Tibial nerve (tissue), 4 donors: ENCODE measurements at regions not wholly inside any gene's neighbourhood (a gene's known extent, or its start where the extent isn't known, plus 50 kb on each side); places are given as distances from the start of the nearest gene placed in this dataset.

Experiments
- DNase-seq, 2 donors: peaks; one replicate each; pipeline ENCODE4 v3.0.0-alpha.2; 2019; ENCODE audit warnings: low spot score in 2 of 2
- H3K27ac ChIP-seq, 4 donors: fragments of 200-600 bp; sonication (generic) in 3 of 4; one replicate each; pipeline ENCODE4 v1.5.1; 2017 to 2019; ENCODE audit warnings: mild to moderate bottlenecking in 1 of 4
- H3K27me3 ChIP-seq, 2 donors: fragments of 200-600 bp; sonication (generic) in 1 of 2; one replicate each; pipeline versions ENCODE4 v1.5.1 to v1.6.0; 2017 to 2019
- H3K36me3 ChIP-seq, 3 donors: fragments of 200-600 bp; sonication (generic); one replicate each; pipeline ENCODE4 v1.5.1; 2018 to 2019
- H3K4me1 ChIP-seq, 4 donors: fragments of 200-600 bp; sonication (generic) in 3 of 4; one replicate each; pipeline ENCODE4 v1.5.1; 2017 to 2019
- H3K4me3 ChIP-seq, 4 donors: fragments of 200-600 bp; sonication (generic) in 3 of 4; one replicate each; pipeline ENCODE4 v1.5.1; 2017 to 2019; ENCODE audit warnings: mild to moderate bottlenecking in 1 of 4, moderate library complexity in 1 of 4
- H3K9me3 ChIP-seq, 4 donors: fragments of 200-600 bp; sonication (generic) in 3 of 4; one replicate each; pipeline ENCODE4 v1.5.1; 2017 to 2019
- EP300 ChIP-seq, 2 donors: sonication (generic); formaldehyde crosslinking; IDR thresholded peaks; one replicate each; pipeline ENCODE4 v1.6.1; 2017; ENCODE audit warnings: antibody characterized with exemption in 2 of 2, mild to moderate bottlenecking in 1 of 2
- POLR2A ChIP-seq, 2 donors: fragments of 450-650 bp; IDR thresholded peaks; one replicate each; pipeline ENCODE4 v1.6.1; 2017; ENCODE audit warnings: antibody characterized with exemption in 2 of 2, mild to moderate bottlenecking in 2 of 2, moderate library complexity in 2 of 2
- WGBS, 2 donors: methylation state at CpG; one replicate each; pipeline ENCODE4 v1.1.5; 2018; 5-methylcytosine and 5-hydroxymethylcytosine counted together
- TF ChIP-seq, protein P1 (sequence below), 5 experiments: fragments of 200-600 bp in 3 of 5; fragments of 450-650 bp in 2 of 5; sonication (generic) in 3 of 5; IDR thresholded peaks; one replicate each; pipeline ENCODE4 v1.5.1; 2016 to 2019; ENCODE audit warnings: antibody characterized with exemption in 5 of 5, mild to moderate bottlenecking in 3 of 5, moderate library complexity in 2 of 5

GRCh38 chr16:51359141-51359955 lies 208.3 kb upstream of the SALL1 start:
- WGBS, 2 donors: 36 to 47% methylated on average over 14 to 16 of the region's 17 CpGs
- no peak for TF ChIP-seq POLR2A (IDR thresholded peaks at IDR 0.05)
- TF ChIP-seq, protein P1, sequence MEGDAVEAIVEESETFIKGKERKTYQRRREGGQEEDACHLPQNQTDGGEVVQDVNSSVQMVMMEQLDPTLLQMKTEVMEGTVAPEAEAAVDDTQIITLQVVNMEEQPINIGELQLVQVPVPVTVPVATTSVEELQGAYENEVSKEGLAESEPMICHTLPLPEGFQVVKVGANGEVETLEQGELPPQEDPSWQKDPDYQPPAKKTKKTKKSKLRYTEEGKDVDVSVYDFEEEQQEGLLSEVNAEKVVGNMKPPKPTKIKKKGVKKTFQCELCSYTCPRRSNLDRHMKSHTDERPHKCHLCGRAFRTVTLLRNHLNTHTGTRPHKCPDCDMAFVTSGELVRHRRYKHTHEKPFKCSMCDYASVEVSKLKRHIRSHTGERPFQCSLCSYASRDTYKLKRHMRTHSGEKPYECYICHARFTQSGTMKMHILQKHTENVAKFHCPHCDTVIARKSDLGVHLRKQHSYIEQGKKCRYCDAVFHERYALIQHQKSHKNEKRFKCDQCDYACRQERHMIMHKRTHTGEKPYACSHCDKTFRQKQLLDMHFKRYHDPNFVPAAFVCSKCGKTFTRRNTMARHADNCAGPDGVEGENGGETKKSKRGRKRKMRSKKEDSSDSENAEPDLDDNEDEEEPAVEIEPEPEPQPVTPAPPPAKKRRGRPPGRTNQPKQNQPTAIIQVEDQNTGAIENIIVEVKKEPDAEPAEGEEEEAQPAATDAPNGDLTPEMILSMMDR (IDR thresholded peaks at IDR 0.05): no peak
- no peak for TF ChIP-seq EP300 (IDR thresholded peaks at IDR 0.05)
- Histone ChIP-seq H3K4me3 (no peak overlapping the region), H3K27ac (no peak overlapping the region), H3K27me3 (no peaks in the 10 kb centered on the region), H3K4me1 (no peaks in the 10 kb centered on the region), H3K36me3 (no peaks in the 10 kb centered on the region), H3K9me3 (no peaks in the 10 kb centered on the region)
- DNase-seq: peak; percentile 39 to 49

- no peak for DNase-seq
- TF ChIP-seq, protein P1 (IDR thresholded peaks at IDR 0.05): no peak
- TF ChIP-seq EP300 (IDR thresholded peaks at IDR 0.05) (no peak), POLR2A (IDR thresholded peaks at IDR 0.05) (no peak)
- Histone ChIP-seq H3K27me3 (no peaks in the 10 kb centered on the region), H3K27ac (no peak overlapping the region), H3K4me3 (no peak overlapping the region), H3K9me3 (no peaks in the 10 kb centered on the region), H3K36me3 (no peaks in the 10 kb centered on the region), H3K4me1 (no peaks in the 10 kb centered on the region)
Measured at GRCh38 chr16:51357839-51358238, 206.8 kb upstream of the SALL1 start.

DNA sequence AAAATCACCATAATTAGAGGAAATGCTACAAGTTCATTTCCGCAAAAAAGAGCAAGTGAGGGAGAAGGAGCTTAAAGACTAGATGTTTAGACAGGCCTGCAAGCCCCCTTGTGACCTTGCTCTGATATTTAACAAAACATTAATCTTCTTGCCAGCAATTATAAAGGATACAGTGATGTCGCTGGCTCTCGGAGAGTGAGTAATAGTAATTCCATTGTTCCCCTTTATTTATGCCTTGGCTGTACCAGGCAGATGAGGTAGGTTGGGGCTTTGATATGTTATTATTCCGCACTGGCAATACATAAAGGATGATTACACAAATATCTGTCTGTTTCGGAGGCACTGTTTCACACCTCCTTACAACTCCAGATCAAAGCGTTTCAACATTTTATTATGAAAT lies 204.8 kb upstream of the SALL1 start:
- no peak for DNase-seq
- Histone ChIP-seq H3K9me3 (no peaks in the 10 kb centered on the region), H3K4me1 (no peaks in the 10 kb centered on the region), H3K27ac (no peak overlapping the region), H3K27me3 (no peaks in the 10 kb centered on the region), H3K4me3 (no peak overlapping the region), H3K36me3 (no peaks in the 10 kb centered on the region)
- 42 to 47% methylated on average over 6 of the region's 6 CpGs for WGBS, 2 donors
- no peak for TF ChIP-seq POLR2A (IDR thresholded peaks at IDR 0.05)
- TF ChIP-seq, protein P1 (IDR thresholded peaks at IDR 0.05): no peak
- no peak for TF ChIP-seq EP300 (IDR thresholded peaks at IDR 0.05)

- 65 to 66% methylated on average over 6 of the region's 6 CpGs for WGBS, 2 donors
Measured at GRCh38 chr16:51355195-51355594, 204.1 kb upstream of the SALL1 start.

GRCh38 chr16:51353055-51353454 lies 202.0 kb upstream of the SALL1 start:
- Histone ChIP-seq H3K36me3 (no peaks in the 10 kb centered on the region), H3K27me3 (no peaks in the 10 kb centered on the region), H3K4me3 (no peak overlapping the region), H3K27ac (no peak overlapping the region), H3K4me1 (no peaks in the 10 kb centered on the region), H3K9me3 (no peaks in the 10 kb centered on the region)
- 81 to 91% methylated on average over 3 of the region's 3 CpGs for WGBS, 2 donors
- no peak for DNase-seq
- TF ChIP-seq, protein P1 (IDR thresholded peaks at IDR 0.05): no peak
- TF ChIP-seq EP300 (IDR thresholded peaks at IDR 0.05) (no peak), POLR2A (IDR thresholded peaks at IDR 0.05) (no peak)

More at GRCh38 chr16:51355195-51355594, 204.1 kb upstream of the SALL1 start:
- no peak for DNase-seq
- TF ChIP-seq, protein P1 (IDR thresholded peaks at IDR 0.05): no peak
- TF ChIP-seq POLR2A (IDR thresholded peaks at IDR 0.05) (no peak), EP300 (IDR thresholded peaks at IDR 0.05) (no peak)
- no peaks in the 10 kb centered on the region for H3K4me1 ChIP-seq
- H3K27me3 ChIP-seq: no peaks in the 10 kb centered on the region
- H3K4me3 ChIP-seq: no peak overlapping the region
- H3K9me3 ChIP-seq: no peaks in the 10 kb centered on the region
- no peak overlapping the region for H3K27ac ChIP-seq
- no peaks in the 10 kb centered on the region for H3K36me3 ChIP-seq
